VCaP (cell line): ENCODE measurements at regions not wholly inside any gene's neighbourhood (a gene's known extent, or its start where the extent isn't known, plus 50 kb on each side); places are given as distances from the start of the nearest gene placed in this dataset.

Experiments used
- H3K27ac ChIP-seq: fragments of 450-650 bp; 2 replicates; pipeline ENCODE4 v1.5.1; 2017
- CTCF ChIP-seq: fragments of 450-650 bp; conservative IDR thresholded peaks from 2 replicates; pipeline ENCODE4 v1.5.1; 2017; ENCODE audit warnings: mild to moderate bottlenecking, moderate library complexity

GRCh38 chr11:70818351-70818750, 420.0 kb downstream of the CTTN start:
- TF ChIP-seq CTCF = no peak
- no peak overlapping the region for H3K27ac ChIP-seq

GRCh38 chr11:70819022-70819421, 420.7 kb downstream of the CTTN start:
- TF ChIP-seq CTCF = no peak

GRCh38 chr11:70820311-70820710, 422.0 kb downstream of the CTTN start:
- no peak overlapping the region for H3K27ac ChIP-seq
- TF ChIP-seq CTCF = no peak

More at GRCh38 chr11:70819022-70819421, 420.7 kb downstream of the CTTN start:
- H3K27ac ChIP-seq = no peak overlapping the region

- H3K27ac ChIP-seq = no peak overlapping the region
- no peak for TF ChIP-seq CTCF
These were observed 422.4 kb downstream of the CTTN start for GRCh38 chr11:70820712-70821111.

- no peak overlapping the region for H3K27ac ChIP-seq
- TF ChIP-seq CTCF = no peak
These were observed 425.4 kb downstream of the CTTN start for GRCh38 chr11:70823771-70824170.

- H3K27ac ChIP-seq = no peak overlapping the region
- TF ChIP-seq CTCF = no peak
These were observed 426.4 kb downstream of the CTTN start for GRCh38 chr11:70824605-70825245.

GRCh38 chr11:70825893-70826540, 426.4 kb downstream of the SHANK2 start:
- no peak for TF ChIP-seq CTCF
- no peak overlapping the region for H3K27ac ChIP-seq
